Activated gamma-delta T cell treated with Interleukin-2 at 50 U/mL for 16 hours (primary cell): ENCODE measurements at regions not wholly inside any gene's neighbourhood (a gene's known extent, or its start where the extent isn't known, plus 50 kb on each side); places are given as distances from the start of the nearest gene placed in this dataset.
A peak's percentile ranks its signal among the peaks of the same experiment; 100 is the strongest.

Experiments used
- DNase-seq: peaks from one replicate; pipeline ENCODE4 v3.0.0-alpha.2; 2020

GRCh38 chr4:176981074-176981473 lies 188.4 kb upstream of the VEGFC start:
- DNase-seq, result no peak

- no peak for DNase-seq
These were observed 188.8 kb upstream of the VEGFC start for GRCh38 chr4:176981551-176981950.

- no peak for DNase-seq
These were observed 195.5 kb upstream of the VEGFC start for GRCh38 chr4:176988226-176988625.

GRCh38 chr4:176989186-176989585 lies 196.5 kb upstream of the VEGFC start:
- DNase-seq, result no peak

- DNase-seq, result no peak
These were observed 207.3 kb upstream of the VEGFC start for GRCh38 chr4:176999935-177000543.

GRCh38 chr4:177001271-177002175 lies 208.8 kb upstream of the VEGFC start:
- no peak for DNase-seq

- DNase-seq, result no peak
These were observed 213.0 kb upstream of the VEGFC start for GRCh38 chr4:177005674-177006230.

- DNase-seq, result no peak
These were observed 213.6 kb upstream of the VEGFC start for GRCh38 chr4:177006331-177006730.

- no peak for DNase-seq
These were observed 215.5 kb upstream of the VEGFC start for GRCh38 chr4:177008071-177008835.

GRCh38 chr4:177008836-177009501 lies 216.2 kb upstream of the VEGFC start:
- DNase-seq, result no peak

- no peak for DNase-seq
These were observed 217.7 kb upstream of the VEGFC start for GRCh38 chr4:177010418-177010817.

GRCh38 chr4:177012918-177013545 lies 220.3 kb upstream of the VEGFC start:
- no peak for DNase-seq

GRCh38 chr4:177016541-177017141 lies 223.9 kb upstream of the VEGFC start:
- DNase-seq, result no peak

- no peak for DNase-seq
These were observed 231.2 kb upstream of the VEGFC start for GRCh38 chr4:177023951-177024350.

- no peak for DNase-seq
These were observed 239.6 kb upstream of the VEGFC start for GRCh38 chr4:177032341-177032740.

GRCh38 chr4:177033135-177033534 lies 240.4 kb upstream of the VEGFC start:
- no peak for DNase-seq

- DNase-seq, result no peak
These were observed 240.9 kb upstream of the VEGFC start for GRCh38 chr4:177033632-177034031.

- DNase-seq, result no peak
These were observed 248.6 kb upstream of the VEGFC start for GRCh38 chr4:177041356-177041755.

- DNase-seq, result peak; percentile 15
These were observed 254.5 kb upstream of the VEGFC start for GRCh38 chr4:177047070-177047850.

GRCh38 chr4:177047851-177048174 lies 255.1 kb upstream of the VEGFC start:
- DNase-seq, result no peak

- DNase-seq, result no peak
These were observed 258.1 kb upstream of the NEIL3 start for GRCh38 chr4:177051473-177052060.
